Neutrophil (primary cell): ENCODE measurements at regions not wholly inside any gene's neighbourhood (a gene's known extent, or its start where the extent isn't known, plus 50 kb on each side); places are given as distances from the start of the nearest gene placed in this dataset.

Experiments used
- H3K27ac ChIP-seq: fragments of 200-600 bp; sonication (generic); 2 replicates; pipeline ENCODE4 v1.5.1; 2016; ENCODE audit warnings: mild to moderate bottlenecking, moderate library complexity
- H3K27me3 ChIP-seq: fragments of 200-600 bp; sonication (generic); 2 replicates; pipeline ENCODE4 v1.6.0; 2016; ENCODE audit warnings: mild to moderate bottlenecking
- H3K36me3 ChIP-seq: fragments of 200-600 bp; sonication (generic); 2 replicates; pipeline ENCODE4 v1.5.1; 2017
- H3K4me1 ChIP-seq, 2 experiments: fragments of 200-600 bp in 1 of 2; sonication (generic) in 1 of 2; 1 replicate in 1 of 2; 2 replicates in 1 of 2; pipeline versions ENCODE4 v1.5.1 to v1.6.1; 2013 to 2016; ENCODE audit warnings: low read depth in 1 of 2, low read length in 1 of 2, mild to moderate bottlenecking in 1 of 2, moderate library complexity in 1 of 2; ENCODE audit not compliant: control insufficient read depth in 1 of 2, insufficient read depth in 1 of 2
- H3K4me3 ChIP-seq, 2 experiments: fragments of 200-600 bp in 1 of 2; sonication (generic) in 1 of 2; 1 replicate in 1 of 2; 2 replicates in 1 of 2; pipeline ENCODE4 v1.5.1; 2013 to 2016; ENCODE audit warnings: low read depth in 1 of 2, low read length in 1 of 2, mild to moderate bottlenecking in 1 of 2, moderate library complexity in 1 of 2
- H3K9me3 ChIP-seq: fragments of 200-600 bp; sonication (generic); 2 replicates; pipeline ENCODE4 v1.5.1; 2016
- CTCF ChIP-seq: fragments of 200-600 bp; sonication (generic); IDR thresholded peaks from 2 replicates; pipeline ENCODE4 v1.5.1; 2016; ENCODE audit warnings: antibody characterized with exemption

- Histone ChIP-seq H3K27ac (no peak overlapping the region), H3K36me3 (no peaks in the 10 kb centered on the region), H3K9me3 (no peaks in the 10 kb centered on the region), H3K4me1 (no peaks in the 10 kb centered on the region), H3K4me3 (no peak overlapping the region), H3K27me3 (no peaks in the 10 kb centered on the region)
- TF ChIP-seq CTCF = no peak
Observed at GRCh38 chr12:131448254-131448795, 262.6 kb upstream of the SFSWAP start.

GRCh38 chr12:131449027-131449426 lies 261.9 kb upstream of the SFSWAP start:
- no peaks in the 10 kb centered on the region for H3K27me3 ChIP-seq
- H3K4me3 ChIP-seq = no peak overlapping the region
- H3K4me1 ChIP-seq = no peaks in the 10 kb centered on the region
- no peaks in the 10 kb centered on the region for H3K36me3 ChIP-seq
- no peak for TF ChIP-seq CTCF
- no peak overlapping the region for H3K27ac ChIP-seq
- no peaks in the 10 kb centered on the region for H3K9me3 ChIP-seq

GRCh38 chr12:131452444-131452860 lies 258.4 kb upstream of the SFSWAP start:
- TF ChIP-seq CTCF = no peak
- Histone ChIP-seq H3K36me3 (no peaks in the 10 kb centered on the region), H3K27ac (no peak overlapping the region), H3K27me3 (no peaks in the 10 kb centered on the region), H3K9me3 (no peaks in the 10 kb centered on the region), H3K4me1 (no peaks in the 10 kb centered on the region), H3K4me3 (no peak overlapping the region)

GRCh38 chr12:131454418-131455217 lies 256.3 kb upstream of the SFSWAP start:
- Histone ChIP-seq H3K9me3 (no peaks in the 10 kb centered on the region), H3K4me1 (no peaks in the 10 kb centered on the region), H3K36me3 (no peaks in the 10 kb centered on the region), H3K27ac (no peak overlapping the region), H3K27me3 (no peaks in the 10 kb centered on the region), H3K4me3 (no peak overlapping the region)
- TF ChIP-seq CTCF = no peak

GRCh38 chr12:131455218-131455506 lies 255.7 kb upstream of the SFSWAP start:
- TF ChIP-seq CTCF = no peak

More at GRCh38 chr12:131455218-131455506, 255.7 kb upstream of the SFSWAP start:
- Histone ChIP-seq H3K27me3 (no peaks in the 10 kb centered on the region), H3K27ac (no peak overlapping the region), H3K36me3 (no peaks in the 10 kb centered on the region), H3K4me3 (no peak overlapping the region), H3K9me3 (no peaks in the 10 kb centered on the region), H3K4me1 (no peaks in the 10 kb centered on the region)
